KMS-11 (cell line): ENCODE measurements at regions not wholly inside any gene's neighbourhood (a gene's known extent, or its start where the extent isn't known, plus 50 kb on each side); places are given as distances from the start of the nearest gene placed in this dataset.

Experiments used
- H2AFZ ChIP-seq: fragments of 200-600 bp; sonication (generic); 2 replicates; pipeline ENCODE4 v1.6.1; 2016; ENCODE audit warnings: antibody characterized with exemption, mixed run types, low read depth
- H3K27ac ChIP-seq: fragments of 200-600 bp; sonication (generic); 2 replicates; pipeline ENCODE4 v1.6.1; 2016; ENCODE audit warnings: mild to moderate bottlenecking, mixed run types
- H3K27me3 ChIP-seq: fragments of 200-600 bp; sonication (generic); 2 replicates; pipeline ENCODE4 v1.6.1; 2017; ENCODE audit warnings: mild to moderate bottlenecking, low read depth, mixed run types, moderate library complexity; ENCODE audit not compliant: insufficient read depth
- H3K36me3 ChIP-seq: fragments of 200-600 bp; sonication (generic); 2 replicates; pipeline ENCODE4 v1.6.1; 2017; ENCODE audit warnings: mild to moderate bottlenecking, mixed run types; ENCODE audit not compliant: insufficient read depth
- H3K4me1 ChIP-seq: fragments of 200-600 bp; sonication (generic); 2 replicates; pipeline ENCODE4 v1.6.1; 2016; ENCODE audit warnings: mild to moderate bottlenecking, low read depth, mixed run types; ENCODE audit not compliant: poor library complexity, severe bottlenecking
- H3K4me2 ChIP-seq: fragments of 200-600 bp; sonication (generic); 2 replicates; pipeline ENCODE4 v1.7.0; 2016; ENCODE audit warnings: mild to moderate bottlenecking, mixed run types
- H3K4me3 ChIP-seq: fragments of 200-600 bp; sonication (generic); IDR thresholded peaks from 2 replicates; pipeline ENCODE4 v1.6.1; 2017; ENCODE audit warnings: low read depth, low read length, mixed read lengths; ENCODE audit not compliant: insufficient read depth
- H3K79me2 ChIP-seq: fragments of 200-600 bp; sonication (generic); 2 replicates; pipeline ENCODE4 v1.6.1; 2016; ENCODE audit warnings: low read depth, mixed run types; ENCODE audit not compliant: insufficient read depth
- H3K9ac ChIP-seq: fragments of 200-600 bp; sonication (generic); 2 replicates; pipeline ENCODE4 v1.6.1; 2016; ENCODE audit warnings: mild to moderate bottlenecking, mixed run types
- H4K20me1 ChIP-seq: fragments of 200-600 bp; sonication (generic); 2 replicates; pipeline ENCODE4 v1.6.1; 2016; ENCODE audit warnings: mild to moderate bottlenecking, mixed run types; ENCODE audit not compliant: insufficient read depth
- CTCF ChIP-seq: fragments of 200-600 bp; sonication (generic); conservative IDR thresholded peaks from 2 replicates; pipeline ENCODE4 v1.6.1; 2017; ENCODE audit warnings: low read depth, mild to moderate bottlenecking, antibody characterized with exemption, low read length, moderate library complexity, mixed read lengths

DNA sequence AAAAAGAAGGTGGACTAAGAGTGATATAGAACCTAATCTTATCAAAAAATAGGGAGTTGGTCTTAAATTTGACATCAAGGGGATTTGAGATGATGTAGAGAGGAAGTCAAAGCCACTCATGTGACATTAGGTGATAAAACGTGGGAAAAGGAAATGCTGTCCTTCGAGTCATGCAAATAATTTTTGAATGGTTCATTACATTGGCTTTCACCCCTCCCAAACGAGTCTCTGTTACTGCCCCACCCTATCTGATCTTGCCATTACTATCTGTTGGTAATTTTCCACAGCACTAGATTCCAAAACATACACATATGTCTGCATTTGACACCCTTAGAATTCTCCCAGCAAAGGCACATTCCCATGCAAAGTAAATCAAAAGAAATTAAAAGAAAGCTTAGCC, 531.1 kb upstream of the ADAMTS5 start:
- Histone ChIP-seq H3K9ac (no peak overlapping the region), H3K4me2 (no peak overlapping the region), H2AFZ (no peak overlapping the region), H3K4me3 (no peak overlapping the region), H3K4me1 (no peaks in the 10 kb centered on the region), H4K20me1 (no peaks in the 10 kb centered on the region), H3K36me3 (no peaks in the 10 kb centered on the region), H3K27me3 (no peaks in the 10 kb centered on the region), H3K79me2 (no peaks in the 10 kb centered on the region), H3K27ac (no peak overlapping the region)
- TF ChIP-seq CTCF, result no peak

- Histone ChIP-seq H3K27ac (no peak overlapping the region), H3K4me3 (no peak overlapping the region), H3K36me3 (no peaks in the 10 kb centered on the region), H2AFZ (no peak overlapping the region), H4K20me1 (no peaks in the 10 kb centered on the region), H3K4me1 (no peaks in the 10 kb centered on the region), H3K27me3 (no peaks in the 10 kb centered on the region), H3K79me2 (no peaks in the 10 kb centered on the region), H3K9ac (no peak overlapping the region), H3K4me2 (no peak overlapping the region)
- TF ChIP-seq CTCF, result no peak
Measured at GRCh38 chr21:27495836-27496235, 528.9 kb upstream of the ADAMTS5 start.

DNA sequence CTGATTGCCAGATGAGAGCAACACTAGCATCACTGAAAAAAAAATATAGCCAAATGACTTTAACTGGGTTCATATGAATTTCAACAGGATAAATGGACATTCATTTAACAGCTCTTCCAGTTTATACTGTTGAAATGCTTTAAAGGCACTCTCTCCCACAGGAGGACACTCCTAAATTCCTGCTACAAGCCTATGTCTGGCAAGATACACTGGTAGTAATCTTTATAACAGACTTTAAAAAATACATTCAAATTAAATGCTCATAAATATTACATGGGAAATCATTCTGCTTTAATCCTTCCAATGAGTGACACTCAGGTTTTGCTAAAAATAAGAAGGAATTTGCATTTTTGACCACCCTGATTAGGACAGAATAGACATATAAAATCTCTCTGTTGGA, 526.7 kb upstream of the ADAMTS5 start:
- Histone ChIP-seq H2AFZ (no peak overlapping the region), H4K20me1 (no peaks in the 10 kb centered on the region)

DNA sequence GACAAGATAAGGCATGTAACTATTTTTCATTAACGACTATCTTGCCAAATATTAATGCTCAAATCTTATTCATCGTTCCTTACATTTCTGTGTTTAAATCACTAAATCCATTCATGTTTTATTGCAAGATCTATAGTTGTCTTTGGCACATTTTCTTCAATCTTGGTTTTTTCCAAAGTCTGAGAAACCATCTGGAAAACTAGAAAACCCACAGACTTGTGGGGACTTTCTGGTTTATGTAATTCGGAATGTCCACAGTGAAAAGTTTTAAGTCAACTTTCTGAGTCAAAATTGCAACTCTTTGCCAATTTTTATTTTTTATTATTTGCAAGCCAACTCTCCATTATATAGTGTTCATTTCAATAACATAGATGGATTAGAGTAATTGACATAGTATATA, 520.8 kb upstream of the ADAMTS5 start:
- no peaks in the 10 kb centered on the region for H4K20me1 ChIP-seq
- H3K27me3 ChIP-seq, result no peaks in the 10 kb centered on the region
- H3K36me3 ChIP-seq, result 0 out of 2 replicates have a peak, but pooled peaks cover 3% of the 10 kb centered on the region
- no peaks in the 10 kb centered on the region for H3K4me1 ChIP-seq
- H2AFZ ChIP-seq, result no peak overlapping the region
- TF ChIP-seq CTCF, result no peak
- no peak overlapping the region for H3K4me2 ChIP-seq
- no peak overlapping the region for H3K4me3 ChIP-seq
- H3K9ac ChIP-seq, result no peak overlapping the region
- no peaks in the 10 kb centered on the region for H3K79me2 ChIP-seq
- no peak overlapping the region for H3K27ac ChIP-seq

More for the DNA sequence above, 526.7 kb upstream of the ADAMTS5 start:
- Histone ChIP-seq H3K4me3 (no peak overlapping the region), H3K36me3 (no peaks in the 10 kb centered on the region), H3K4me1 (no peaks in the 10 kb centered on the region), H3K79me2 (no peaks in the 10 kb centered on the region), H3K9ac (no peak overlapping the region), H3K27ac (no peak overlapping the region), H3K27me3 (no peaks in the 10 kb centered on the region), H3K4me2 (no peak overlapping the region)
- TF ChIP-seq CTCF, result no peak
